Gastroesophageal sphincter (tissue), 4 donors: ENCODE measurements at regions not wholly inside any gene's neighbourhood (a gene's known extent, or its start where the extent isn't known, plus 50 kb on each side); places are given as distances from the start of the nearest gene placed in this dataset.
"Not testable (repeated sequence)": the region's sequence is repeated elsewhere in the genome, so short reads cannot be mapped to it uniquely, and the experiment has no call there.

Experiments
- ATAC-seq: fragments of 150-250 bp; one replicate; pipeline ENCODE4 v1.9.1; 2016; ENCODE audit warnings: mild to moderate bottlenecking, moderate library complexity
- H3K27ac ChIP-seq, 4 donors: fragments of 200-600 bp; sonication (generic) in 3 of 4; 1 replicate in 3 of 4; 2 replicates in 1 of 4; pipeline ENCODE4 v1.5.1; 2016 to 2019
- H3K27me3 ChIP-seq: fragments of 200-600 bp; sonication (generic); one replicate; pipeline ENCODE4 v1.5.1; 2019
- H3K36me3 ChIP-seq, 2 donors: fragments of 200-600 bp; sonication (generic); one replicate each; pipeline ENCODE4 v1.5.1; 2019; ENCODE audit warnings: control low read depth in 1 of 2
- H3K4me1 ChIP-seq, 3 donors: fragments of 200-600 bp; sonication (generic); 1 replicate in 2 of 3; 2 replicates in 1 of 3; pipeline ENCODE4 v1.5.1; 2016 to 2019; ENCODE audit warnings: control low read depth in 2 of 3
- H3K4me3 ChIP-seq, 2 donors: fragments of 200-600 bp; sonication (generic); one replicate each; pipeline ENCODE4 v1.5.1; 2019; ENCODE audit warnings: mild to moderate bottlenecking in 1 of 2, moderate library complexity in 1 of 2
- H3K9me3 ChIP-seq, 3 donors: fragments of 200-600 bp; sonication (generic); one replicate each; pipeline ENCODE4 v1.5.1; 2017 to 2019; ENCODE audit warnings: control low read depth in 2 of 3
- EP300 ChIP-seq: sonication (generic); formaldehyde crosslinking; IDR thresholded peaks from one replicate; pipeline ENCODE4 v1.6.1; 2017; ENCODE audit warnings: antibody characterized with exemption, mild to moderate bottlenecking
- POLR2A ChIP-seq, 2 donors: fragments of 450-650 bp; IDR thresholded peaks; one replicate each; pipeline ENCODE4 v1.6.1; 2017; ENCODE audit warnings: antibody characterized with exemption in 2 of 2, mild to moderate bottlenecking in 2 of 2, moderate library complexity in 1 of 2
- POLR2AphosphoS5 ChIP-seq: sonication (generic); formaldehyde crosslinking; IDR thresholded peaks from one replicate; pipeline ENCODE4 v1.6.1; 2017; ENCODE audit warnings: antibody characterized with exemption
- WGBS, 2 donors: methylation state at CpG; one replicate each; pipeline ENCODE4 v1.1.5; 2018; ENCODE audit warnings: low coverage in 1 of 2; 5-methylcytosine and 5-hydroxymethylcytosine counted together
- TF ChIP-seq, protein P1 (sequence below), 4 experiments: fragments of 200-600 bp in 2 of 4; fragments of 450-650 bp in 2 of 4; sonication (generic) in 1 of 4; IDR thresholded peaks; one replicate each; pipeline ENCODE4 v1.5.1; 2017 to 2019; ENCODE audit warnings: antibody characterized with exemption in 4 of 4, mild to moderate bottlenecking in 2 of 4, moderate library complexity in 2 of 4

DNA sequence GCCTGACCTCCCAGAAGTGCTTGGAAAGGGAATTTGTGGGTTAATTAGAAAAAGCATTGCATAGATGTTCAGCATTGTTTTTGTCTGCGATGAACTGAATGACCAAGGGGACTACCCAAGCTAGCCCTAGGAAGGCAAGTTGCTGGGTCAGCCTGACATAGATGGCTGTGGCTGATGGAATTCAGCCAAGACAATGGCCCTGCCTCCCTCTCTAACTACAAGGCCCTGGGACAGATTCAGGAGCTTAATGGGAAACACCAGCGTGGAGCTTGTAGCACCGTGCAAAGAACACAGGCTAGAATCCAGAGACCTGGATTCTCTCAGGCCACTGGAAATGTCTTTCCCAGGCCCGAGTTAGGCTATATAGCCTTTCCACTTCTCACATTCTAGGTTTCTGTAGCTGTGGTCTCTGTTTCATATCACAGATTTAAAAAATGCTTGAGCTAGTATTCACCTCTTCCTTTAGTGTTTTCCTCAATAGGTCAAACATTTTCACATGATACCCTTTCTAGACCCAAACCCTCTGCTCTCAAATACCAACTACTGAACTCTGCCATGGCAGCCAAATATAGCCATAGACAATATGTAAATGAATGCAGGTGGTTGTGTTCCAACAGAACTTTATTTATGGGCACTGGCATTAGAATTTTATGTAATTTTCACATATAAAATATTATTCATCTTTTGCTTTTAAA lies 294.3 kb upstream of the MEX3C start:
- WGBS, 2 donors: 86 to 91% methylated on average over 1 to 3 of the region's 4 CpGs
- no peaks in the 10 kb centered on the region for H3K4me1 ChIP-seq
- H3K9me3 ChIP-seq: no peaks in the 10 kb centered on the region
- H3K4me3 ChIP-seq: no peak overlapping the region
- TF ChIP-seq, protein P1, sequence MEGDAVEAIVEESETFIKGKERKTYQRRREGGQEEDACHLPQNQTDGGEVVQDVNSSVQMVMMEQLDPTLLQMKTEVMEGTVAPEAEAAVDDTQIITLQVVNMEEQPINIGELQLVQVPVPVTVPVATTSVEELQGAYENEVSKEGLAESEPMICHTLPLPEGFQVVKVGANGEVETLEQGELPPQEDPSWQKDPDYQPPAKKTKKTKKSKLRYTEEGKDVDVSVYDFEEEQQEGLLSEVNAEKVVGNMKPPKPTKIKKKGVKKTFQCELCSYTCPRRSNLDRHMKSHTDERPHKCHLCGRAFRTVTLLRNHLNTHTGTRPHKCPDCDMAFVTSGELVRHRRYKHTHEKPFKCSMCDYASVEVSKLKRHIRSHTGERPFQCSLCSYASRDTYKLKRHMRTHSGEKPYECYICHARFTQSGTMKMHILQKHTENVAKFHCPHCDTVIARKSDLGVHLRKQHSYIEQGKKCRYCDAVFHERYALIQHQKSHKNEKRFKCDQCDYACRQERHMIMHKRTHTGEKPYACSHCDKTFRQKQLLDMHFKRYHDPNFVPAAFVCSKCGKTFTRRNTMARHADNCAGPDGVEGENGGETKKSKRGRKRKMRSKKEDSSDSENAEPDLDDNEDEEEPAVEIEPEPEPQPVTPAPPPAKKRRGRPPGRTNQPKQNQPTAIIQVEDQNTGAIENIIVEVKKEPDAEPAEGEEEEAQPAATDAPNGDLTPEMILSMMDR (IDR thresholded peaks at IDR 0.05): no peak
- no peak for TF ChIP-seq POLR2AphosphoS5
- no peak for TF ChIP-seq EP300
- TF ChIP-seq POLR2A (IDR thresholded peaks at IDR 0.05): no peak
- no peaks in the 10 kb centered on the region for H3K36me3 ChIP-seq
- H3K27ac ChIP-seq: no peak overlapping the region
- no peak for ATAC-seq
- peaks cover 3% of the 10 kb centered on the region for H3K27me3 ChIP-seq

DNA sequence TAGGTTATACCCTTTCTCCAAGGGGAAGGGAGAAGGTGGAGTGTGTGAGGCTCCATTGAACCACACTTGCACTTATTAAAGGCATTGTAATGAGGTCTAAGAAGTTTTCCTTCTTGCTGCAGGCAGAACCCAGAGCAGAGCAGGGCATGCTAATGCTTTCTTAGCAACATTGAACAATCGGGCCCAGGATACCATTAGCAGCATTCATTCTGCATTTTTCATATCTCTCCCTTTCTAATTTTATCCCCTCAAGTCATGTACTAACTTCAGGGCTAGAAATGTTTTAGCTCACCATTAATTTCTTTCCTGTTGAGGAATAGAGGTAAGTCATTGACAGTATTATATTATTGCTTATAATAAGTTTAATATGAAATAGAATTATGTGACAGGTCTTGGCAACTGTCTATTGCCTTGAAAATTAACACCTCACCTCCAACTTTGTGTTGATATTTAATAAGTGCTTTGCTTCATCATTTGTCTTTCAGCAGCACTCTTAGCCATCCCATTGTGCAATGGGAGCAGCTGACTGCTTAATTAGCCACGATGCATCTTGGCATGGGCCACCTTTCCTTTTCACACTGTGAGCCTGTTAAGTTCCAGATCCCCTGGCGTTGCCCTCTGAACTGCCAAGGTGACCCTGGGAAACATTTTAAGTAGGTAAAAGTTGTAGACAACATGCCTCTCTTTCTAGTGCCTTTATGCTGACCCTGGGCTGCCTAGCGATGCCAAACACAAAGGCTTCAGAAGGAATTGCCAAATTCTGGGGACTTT lies 300.8 kb upstream of the MEX3C start:
- H3K4me3 ChIP-seq: no peak overlapping the region
- no peaks in the 10 kb centered on the region for H3K9me3 ChIP-seq
- no peak overlapping the region for H3K27ac ChIP-seq
- TF ChIP-seq EP300 (no peak), POLR2AphosphoS5 (no peak), POLR2A (IDR thresholded peaks at IDR 0.05) (no peak)
- TF ChIP-seq, protein P1 (IDR thresholded peaks at IDR 0.05): no peak
- peaks cover 7% of the 10 kb centered on the region for H3K27me3 ChIP-seq
- WGBS, 2 donors: 43% methylated on average over 2 to 4 of the region's 4 CpGs
- ATAC-seq: no peak
- no peaks in the 10 kb centered on the region for H3K36me3 ChIP-seq
- H3K4me1 ChIP-seq: no peaks in the 10 kb centered on the region

DNA sequence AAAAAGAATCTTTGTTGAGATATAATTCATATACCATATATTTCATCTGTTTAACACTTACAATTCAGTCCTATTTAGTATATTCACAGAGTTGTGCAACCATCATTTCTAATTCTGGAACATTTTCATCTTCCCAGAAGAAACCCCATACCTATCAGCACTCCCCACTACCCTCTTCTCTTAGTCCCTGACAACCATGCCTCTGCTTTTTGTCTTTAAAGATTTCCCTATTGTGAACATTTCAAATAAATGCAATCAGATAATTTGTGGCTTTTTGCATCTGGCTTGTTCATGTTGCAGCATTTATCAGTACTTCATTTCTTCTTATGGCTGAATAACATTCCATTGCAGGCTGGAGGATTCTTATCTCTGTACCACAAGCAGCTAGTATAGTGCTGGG lies 305.9 kb upstream of the MEX3C start:
- H3K36me3 ChIP-seq: no peaks in the 10 kb centered on the region
- no peak for TF ChIP-seq EP300
- TF ChIP-seq, protein P1 (IDR thresholded peaks at IDR 0.05): no peak
- no peak for TF ChIP-seq POLR2A (IDR thresholded peaks at IDR 0.05)
- TF ChIP-seq POLR2AphosphoS5: no peak
- no peak for ATAC-seq

DNA sequence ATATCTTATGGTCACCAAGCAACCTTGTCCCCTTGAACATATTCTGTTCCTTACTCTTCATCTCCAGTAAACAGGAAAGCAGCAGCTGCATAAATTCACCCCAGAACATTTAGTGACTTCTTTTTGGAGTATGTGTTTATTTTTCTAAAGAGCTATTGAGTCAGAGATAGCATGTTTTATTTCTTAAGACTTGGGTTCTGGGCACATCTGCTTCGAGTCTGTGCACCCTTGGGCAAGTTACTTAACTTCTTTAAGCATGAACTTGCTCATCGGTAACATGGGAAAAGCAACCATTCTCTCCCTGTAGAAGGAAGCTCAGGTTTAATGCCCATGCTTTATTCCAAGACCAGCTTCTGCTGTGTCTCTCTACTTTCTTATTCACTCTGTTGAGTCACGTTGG lies 309.3 kb upstream of the MEX3C start:
- TF ChIP-seq, protein P1 (IDR thresholded peaks at IDR 0.05): no peak
- TF ChIP-seq POLR2A (IDR thresholded peaks at IDR 0.05): no peak
- TF ChIP-seq POLR2AphosphoS5: no peak
- TF ChIP-seq EP300: no peak
- H3K27ac ChIP-seq: no peak overlapping the region

More for the DNA sequence above, 305.9 kb upstream of the MEX3C start:
- H3K9me3 ChIP-seq: peaks cover 0 to 14% (median 0%) of the 10 kb centered on the region in 3 donors
- no peak overlapping the region for H3K4me3 ChIP-seq
- no peak overlapping the region for H3K27ac ChIP-seq
- peaks cover 4% of the 10 kb centered on the region for H3K27me3 ChIP-seq
- H3K4me1 ChIP-seq: no peaks in the 10 kb centered on the region

DNA sequence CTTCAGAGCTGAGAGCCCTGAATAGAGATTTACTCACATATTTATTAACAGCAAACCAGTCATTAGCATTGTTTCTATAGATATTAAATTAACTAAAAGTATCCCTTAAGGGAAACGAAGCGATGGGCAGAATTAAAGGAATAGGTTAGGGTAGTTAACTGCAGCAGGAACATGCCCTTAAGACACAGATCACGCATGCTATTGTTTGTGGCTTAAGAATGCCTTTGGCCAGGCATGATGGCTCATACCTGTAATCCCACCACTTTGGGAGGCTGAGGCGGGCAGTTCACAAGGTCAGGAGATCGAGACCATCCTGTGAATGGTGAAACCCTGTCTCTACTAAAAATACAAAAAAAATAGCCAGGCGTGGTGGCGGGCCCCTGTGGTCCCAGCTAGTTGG lies 310.9 kb upstream of the MEX3C start:
- not testable (repeated sequence) for H3K36me3 ChIP-seq, H3K4me3 ChIP-seq, H3K27me3 ChIP-seq, ATAC-seq, H3K27ac ChIP-seq, H3K4me1 ChIP-seq
- WGBS, 2 donors: 84 to 89% methylated on average over 5 to 6 of the region's 7 CpGs
- H3K9me3 ChIP-seq: peaks cover 0 to 27% (median 0%) of the 10 kb centered on the region in 3 donors

More for the DNA sequence above, 309.3 kb upstream of the MEX3C start:
- WGBS, 2 donors: 57 to 86% methylated on average over 3 of the region's 3 CpGs
- H3K36me3 ChIP-seq: no peaks in the 10 kb centered on the region
- H3K9me3 ChIP-seq: peaks cover 0 to 27% (median 0%) of the 10 kb centered on the region in 3 donors
- H3K4me1 ChIP-seq: no peaks in the 10 kb centered on the region
- no peak for ATAC-seq
- H3K27me3 ChIP-seq: no peaks in the 10 kb centered on the region
- no peak overlapping the region for H3K4me3 ChIP-seq
